SU-DHL-6 (cell line): ENCODE measurements at regions not wholly inside any gene's neighbourhood (a gene's known extent, or its start where the extent isn't known, plus 50 kb on each side); places are given as distances from the start of the nearest gene placed in this dataset.

Experiments used
- H2AFZ ChIP-seq: fragments of 200-600 bp; sonication (generic); 2 replicates; pipeline ENCODE4 v1.6.1; 2014; ENCODE audit warnings: low read depth, mild to moderate bottlenecking, moderate library complexity, mixed read lengths, antibody characterized with exemption, low read length; ENCODE audit not compliant: severe bottlenecking
- H3F3A ChIP-seq: fragments of 200-600 bp; shearing (Covaris generic); 2 replicates; pipeline ENCODE4 v1.6.0; 2016; ENCODE audit warnings: antibody characterized with exemption, mild to moderate bottlenecking; ENCODE audit not compliant: insufficient read depth
- H3K27ac ChIP-seq: fragments of 200-600 bp; sonication (generic); 2 replicates; pipeline ENCODE4 v1.5.1; 2016; ENCODE audit warnings: low read depth, mild to moderate bottlenecking, low read length, moderate library complexity, mixed read lengths
- H3K27me3 ChIP-seq: fragments of 200-600 bp; sonication (generic), shearing (Covaris generic); 2 replicates; pipeline ENCODE4 v1.6.0; 2014; ENCODE audit warnings: mild to moderate bottlenecking, low read length
- H3K36me3 ChIP-seq: fragments of 200-600 bp; sonication (generic); 2 replicates; pipeline ENCODE4 v1.6.1; 2014; ENCODE audit warnings: mild to moderate bottlenecking, low read length, mixed read lengths
- H3K4me2 ChIP-seq: fragments of 300-600, 200-600 bp; shearing (Covaris generic), sonication (generic); 2 replicates; pipeline ENCODE4 v1.6.0; 2014; ENCODE audit warnings: low read length, low read depth, mild to moderate bottlenecking; ENCODE audit not compliant: poor library complexity, severe bottlenecking
- H3K4me3 ChIP-seq: fragments of 200-600 bp; sonication (generic); 2 replicates; pipeline ENCODE4 v1.5.1; 2014; ENCODE audit warnings: antibody characterized with exemption, low read length, mild to moderate bottlenecking, mixed read lengths; ENCODE audit not compliant: insufficient read depth, poor library complexity, severe bottlenecking
- H3K79me2 ChIP-seq: fragments of 200-600 bp; sonication (generic); 2 replicates; pipeline ENCODE4 v1.6.1; 2014; ENCODE audit warnings: mild to moderate bottlenecking, low read length, moderate library complexity; ENCODE audit not compliant: insufficient read depth
- H3K9ac ChIP-seq: fragments of 200-600 bp; sonication (generic); 2 replicates; pipeline ENCODE4 v1.7.0; 2014; ENCODE audit warnings: mild to moderate bottlenecking, low read length
- H3K9me2 ChIP-seq: fragments of 200-600 bp; sonication (generic); replicated peaks from 2 replicates; pipeline ENCODE4 v1.6.1; 2014; ENCODE audit warnings: low read length; ENCODE audit not compliant: insufficient read depth
- H3K9me3 ChIP-seq: fragments of 200-600 bp; sonication (generic); 2 replicates; pipeline ENCODE4 v1.6.1; 2014; ENCODE audit warnings: low read length, mixed read lengths; ENCODE audit not compliant: insufficient read depth
- H4K20me1 ChIP-seq: fragments of 200-600 bp; sonication (generic); 2 replicates; pipeline ENCODE4 v1.6.1; 2014; ENCODE audit warnings: low read depth, mild to moderate bottlenecking, antibody characterized with exemption, low read length, moderate library complexity, mixed read lengths
- CTCF ChIP-seq: fragments of 200-600 bp; sonication (generic); IDR thresholded peaks from one replicate; pipeline ENCODE4 v1.5.1; 2017; ENCODE audit warnings: antibody characterized with exemption, mild to moderate bottlenecking, low read length, moderate library complexity; ENCODE audit not compliant: insufficient read depth, poor library complexity, severe bottlenecking
- EZH2phosphoT487 ChIP-seq: fragments of 200-600 bp; sonication (generic), shearing (Covaris generic); conservative IDR thresholded peaks from 2 replicates; pipeline ENCODE4 v1.6.1; 2018; ENCODE audit warnings: mild to moderate bottlenecking, antibody characterized with exemption, low read length, moderate library complexity, mixed read lengths

- Histone ChIP-seq H3K36me3 (no peaks in the 10 kb centered on the region), H4K20me1 (no peaks in the 10 kb centered on the region), H3K4me2 (no peak overlapping the region), H3K79me2 (no peaks in the 10 kb centered on the region), H3K9ac (no peak overlapping the region), H3K9me3 (no peaks in the 10 kb centered on the region), H2AFZ (no peak overlapping the region), H3K9me2 (no peaks in the 10 kb centered on the region), H3K27ac (no peak overlapping the region), H3F3A (no peaks in the 10 kb centered on the region), H3K4me3 (no peak overlapping the region), H3K27me3 (no peaks in the 10 kb centered on the region)
- TF ChIP-seq EZH2phosphoT487 (no peak), CTCF (no peak)
Measured at GRCh38 chr1:55309786-55310504, 94.8 kb upstream of the USP24 start.

- TF ChIP-seq EZH2phosphoT487, result no peak
- TF ChIP-seq CTCF, result no peak
- Histone ChIP-seq H2AFZ (no peak overlapping the region), H3K9ac (no peak overlapping the region), H3K27ac (no peak overlapping the region), H3K4me2 (no peak overlapping the region), H4K20me1 (no peaks in the 10 kb centered on the region), H3K9me2 (no peaks in the 10 kb centered on the region), H3K9me3 (no peaks in the 10 kb centered on the region), H3K4me3 (no peak overlapping the region), H3K36me3 (no peaks in the 10 kb centered on the region), H3K79me2 (no peaks in the 10 kb centered on the region), H3F3A (no peaks in the 10 kb centered on the region), H3K27me3 (no peaks in the 10 kb centered on the region)
Measured at GRCh38 chr1:55309053-55309452, 93.9 kb upstream of the USP24 start.

- Histone ChIP-seq H3K4me2 (no peak overlapping the region), H3K9me2 (no peaks in the 10 kb centered on the region), H3K36me3 (no peaks in the 10 kb centered on the region), H3K9ac (no peak overlapping the region), H3K27me3 (no peaks in the 10 kb centered on the region), H3K27ac (no peak overlapping the region), H3F3A (no peaks in the 10 kb centered on the region), H2AFZ (no peak overlapping the region), H4K20me1 (no peaks in the 10 kb centered on the region), H3K4me3 (no peak overlapping the region), H3K79me2 (no peaks in the 10 kb centered on the region), H3K9me3 (no peaks in the 10 kb centered on the region)
- no peak for TF ChIP-seq EZH2phosphoT487
- no peak for TF ChIP-seq CTCF
Measured at GRCh38 chr1:55305735-55306134, 90.6 kb upstream of the USP24 start.
